ENCODE measurements at regions not wholly inside any gene's neighbourhood (a gene's known extent, or its start where the extent isn't known, plus 50 kb on each side); places are given as distances from the start of the nearest gene placed in this dataset.

DNA sequence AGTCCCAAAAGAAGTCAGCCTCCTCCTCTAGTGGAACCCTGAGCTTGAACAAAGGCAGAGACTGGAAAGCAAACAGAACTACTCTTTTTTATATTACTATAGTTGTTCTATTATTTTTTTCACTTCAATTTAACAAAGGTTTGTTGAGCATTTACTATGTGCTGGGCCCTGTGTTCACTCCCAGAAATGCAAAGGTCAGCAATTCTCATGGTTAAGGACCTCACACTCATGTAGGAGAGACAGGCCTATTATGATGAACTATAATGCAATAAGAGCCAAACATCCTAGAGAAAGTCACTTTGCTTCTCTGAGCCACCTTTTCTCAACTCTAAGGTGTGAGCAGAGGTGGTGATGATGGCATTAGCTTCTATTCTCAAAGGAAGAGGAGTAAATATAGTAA lies 82.1 kb upstream of the ARHGEF3 start:
- no peak overlapping the region for H3K27ac ChIP-seq
- DNase-seq (ENCODE audit: low spot score): no peak
- CTCF ChIA-PET: interaction anchor here (0.6 kb wide), 1 partner anchor 112 kb away, joined by 4 read pairs; no protein-coding TSS in a partner anchor
- POLR2A ChIA-PET (ENCODE audit: low non-redundant PET): no interaction called here
- TF ChIP-seq, protein P1, sequence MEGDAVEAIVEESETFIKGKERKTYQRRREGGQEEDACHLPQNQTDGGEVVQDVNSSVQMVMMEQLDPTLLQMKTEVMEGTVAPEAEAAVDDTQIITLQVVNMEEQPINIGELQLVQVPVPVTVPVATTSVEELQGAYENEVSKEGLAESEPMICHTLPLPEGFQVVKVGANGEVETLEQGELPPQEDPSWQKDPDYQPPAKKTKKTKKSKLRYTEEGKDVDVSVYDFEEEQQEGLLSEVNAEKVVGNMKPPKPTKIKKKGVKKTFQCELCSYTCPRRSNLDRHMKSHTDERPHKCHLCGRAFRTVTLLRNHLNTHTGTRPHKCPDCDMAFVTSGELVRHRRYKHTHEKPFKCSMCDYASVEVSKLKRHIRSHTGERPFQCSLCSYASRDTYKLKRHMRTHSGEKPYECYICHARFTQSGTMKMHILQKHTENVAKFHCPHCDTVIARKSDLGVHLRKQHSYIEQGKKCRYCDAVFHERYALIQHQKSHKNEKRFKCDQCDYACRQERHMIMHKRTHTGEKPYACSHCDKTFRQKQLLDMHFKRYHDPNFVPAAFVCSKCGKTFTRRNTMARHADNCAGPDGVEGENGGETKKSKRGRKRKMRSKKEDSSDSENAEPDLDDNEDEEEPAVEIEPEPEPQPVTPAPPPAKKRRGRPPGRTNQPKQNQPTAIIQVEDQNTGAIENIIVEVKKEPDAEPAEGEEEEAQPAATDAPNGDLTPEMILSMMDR (conservative IDR thresholded peaks at IDR 0.05; ENCODE audit: low read depth): no peak

DNA sequence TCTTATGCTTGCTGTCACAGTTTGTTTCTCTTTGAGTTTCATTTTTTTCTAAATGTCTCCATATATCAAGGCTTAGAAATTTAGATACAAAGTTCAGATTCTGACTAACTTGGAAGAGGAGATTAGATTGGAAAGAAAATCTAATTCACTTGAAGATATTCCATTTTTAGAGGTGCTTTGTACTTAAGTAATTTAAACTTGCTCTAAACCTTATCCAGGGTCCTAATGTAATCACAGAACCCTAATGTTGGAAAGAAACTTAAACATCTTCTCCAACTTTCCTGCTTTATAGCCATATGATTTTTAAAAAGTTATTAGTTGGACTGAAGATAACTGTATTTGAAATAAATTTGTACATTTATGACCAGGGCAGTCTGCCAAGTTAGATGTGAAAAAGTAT lies 81.1 kb upstream of the ARHGEF3 start:
- ChIA-PET POLR2A (ENCODE audit: low non-redundant PET) (no interaction called here), CTCF (no interaction called here)
- H3K27ac ChIP-seq: no peak overlapping the region
- TF ChIP-seq, protein P1 (conservative IDR thresholded peaks at IDR 0.05; ENCODE audit: low read depth): no peak
- DNase-seq (ENCODE audit: low spot score): no peak

DNA sequence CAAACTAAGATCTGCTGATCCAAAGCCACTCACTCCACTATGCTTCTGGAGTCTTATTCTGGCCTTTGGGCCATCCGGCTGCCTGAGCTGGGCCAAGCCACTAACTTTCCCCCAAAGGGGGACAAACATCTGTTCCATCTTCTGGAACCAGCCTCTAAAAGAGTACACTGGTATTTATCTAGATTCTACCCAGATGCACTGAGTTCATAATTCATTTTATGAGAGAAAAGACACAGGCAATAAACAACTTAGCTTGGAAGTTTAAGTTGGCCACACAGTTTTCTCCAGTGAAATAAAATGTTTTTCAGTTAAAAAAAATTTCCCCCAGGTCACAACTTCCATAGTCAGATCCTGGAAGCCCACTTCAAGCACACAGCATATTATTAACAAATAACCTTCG lies 80.1 kb upstream of the ARHGEF3 start:
- TF ChIP-seq, protein P1 (conservative IDR thresholded peaks at IDR 0.05; ENCODE audit: low read depth): no peak
- ChIA-PET POLR2A (ENCODE audit: low non-redundant PET) (no interaction called here), CTCF (no interaction called here)
- no peak for DNase-seq (ENCODE audit: low spot score)
- H3K27ac ChIP-seq: no peak overlapping the region

DNA sequence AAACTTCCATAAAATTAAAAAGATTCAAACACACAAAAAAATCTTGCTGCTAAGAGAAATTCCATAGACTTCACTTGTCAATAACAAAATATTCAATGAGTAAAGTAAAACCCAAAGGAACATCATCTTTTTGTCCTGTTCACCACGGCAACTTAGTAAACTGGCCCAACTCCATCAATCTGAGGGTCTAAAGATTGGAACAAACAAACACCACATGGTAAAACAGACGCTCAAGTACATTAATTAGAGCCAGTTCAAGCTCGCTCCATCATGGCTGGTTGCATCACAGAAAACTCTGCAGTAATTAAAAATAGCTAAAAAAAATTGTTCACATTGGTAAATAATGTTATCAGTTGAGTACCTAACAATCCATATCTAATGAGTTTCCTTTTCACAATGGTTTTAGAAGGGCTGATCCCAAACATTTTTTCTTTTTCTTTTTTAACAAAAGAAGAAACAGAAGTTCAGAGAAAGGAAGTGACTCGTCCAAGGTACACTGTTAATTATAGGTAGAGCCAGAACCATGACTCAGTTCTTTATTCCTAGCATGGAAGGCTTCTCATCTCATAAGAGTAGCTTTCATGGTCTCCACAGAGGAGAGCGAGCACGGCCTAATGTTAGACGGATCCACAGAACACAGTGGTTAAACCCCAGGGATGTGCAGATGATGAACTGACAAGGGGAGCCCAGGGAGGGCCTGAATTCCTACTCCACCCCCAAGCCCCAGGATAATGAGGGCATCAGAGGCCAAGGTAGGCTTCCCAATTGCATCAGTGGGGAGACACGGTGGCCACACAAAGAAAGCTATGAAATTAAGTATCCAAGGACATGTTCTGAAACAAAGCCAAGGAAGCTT lies 79.2 kb upstream of the ARHGEF3 start:
- CTCF ChIA-PET: interaction anchor here (0.6 kb wide), 1 partner anchor 178 kb away, joined by 4 read pairs; no protein-coding TSS in a partner anchor
- TF ChIP-seq, protein P1 (conservative IDR thresholded peaks at IDR 0.05; ENCODE audit: low read depth): no peak
- POLR2A ChIA-PET (ENCODE audit: low non-redundant PET): no interaction called here
- H3K27ac ChIP-seq: no peak overlapping the region
- no peak for DNase-seq (ENCODE audit: low spot score)

DNA sequence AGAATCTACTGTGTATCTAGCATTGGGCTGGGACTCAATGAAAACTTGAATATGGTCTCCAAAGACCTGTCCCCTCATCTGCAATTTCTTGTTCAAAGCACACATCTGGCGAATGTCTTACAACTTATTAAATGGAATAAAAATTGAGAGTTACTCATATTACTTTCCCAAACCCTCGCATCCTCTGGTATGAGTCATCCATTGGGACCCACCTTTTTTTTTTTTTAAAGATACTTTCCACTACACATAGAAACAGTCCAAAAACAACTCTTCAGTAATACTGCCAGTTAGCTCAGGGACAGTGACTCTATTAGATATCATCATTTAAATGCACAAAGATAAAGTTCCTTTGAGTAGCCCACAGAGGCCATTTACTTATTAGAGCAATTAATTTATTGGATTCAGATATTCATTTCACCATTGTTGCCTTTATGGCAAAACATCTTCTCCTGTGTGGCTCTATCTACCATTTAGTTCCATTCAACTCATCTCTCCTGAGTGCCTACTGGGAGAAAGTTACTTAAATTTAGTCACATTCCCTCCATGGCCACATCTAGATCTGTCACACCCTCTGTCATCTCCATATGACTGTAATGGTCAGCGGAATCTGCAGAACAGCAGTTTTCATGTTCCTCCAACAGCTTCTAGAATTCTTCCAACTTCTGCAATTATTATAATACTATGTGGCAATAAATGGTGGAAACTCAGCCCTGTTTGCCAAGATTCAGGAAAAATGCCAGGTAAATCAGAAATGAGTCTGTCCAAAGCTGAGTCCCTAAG lies 77.9 kb upstream of the ARHGEF3 start:
- ChIA-PET POLR2A (ENCODE audit: low non-redundant PET) (no interaction called here), CTCF (no interaction called here)
- TF ChIP-seq, protein P1 (conservative IDR thresholded peaks at IDR 0.05; ENCODE audit: low read depth): no peak
- no peak overlapping the region for H3K27ac ChIP-seq
- DNase-seq (ENCODE audit: low spot score): peak; percentile 38

DNA sequence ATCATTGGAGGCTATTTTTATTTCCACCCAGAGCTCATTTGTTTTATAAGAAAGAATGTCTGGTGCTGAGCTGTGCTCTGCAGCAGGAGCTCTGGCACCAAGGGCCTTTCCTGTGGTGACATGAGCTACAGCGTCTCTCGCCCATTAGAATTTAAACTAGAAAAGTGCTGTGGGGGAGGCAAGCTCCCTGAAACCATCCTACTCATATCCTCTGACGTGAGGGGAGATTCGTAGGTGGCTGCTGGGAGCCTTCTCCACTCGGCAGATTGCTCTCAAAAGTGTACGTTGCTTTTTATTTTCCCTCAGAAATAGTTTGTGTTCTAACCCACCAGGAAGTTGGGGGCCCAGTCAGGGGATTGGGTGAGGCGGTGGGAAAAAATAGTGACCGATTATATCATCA lies 76.3 kb upstream of the ARHGEF3 start:
- TF ChIP-seq, protein P1 (conservative IDR thresholded peaks at IDR 0.05; ENCODE audit: low read depth): no peak
- CTCF ChIA-PET: interaction anchor here (0.6 kb wide), 1 partner anchor 51 kb away, joined by 3 read pairs; no protein-coding TSS in a partner anchor
- DNase-seq (ENCODE audit: low spot score): no peak
- POLR2A ChIA-PET (ENCODE audit: low non-redundant PET): no interaction called here
- H3K27ac ChIP-seq: no peak overlapping the region

Data from RWPE1 (cell line).